GM12878 (cell line): ENCODE measurements at regions not wholly inside any gene's neighbourhood (a gene's known extent, or its start where the extent isn't known, plus 50 kb on each side); places are given as distances from the start of the nearest gene placed in this dataset.

Source experiments
- DPF2 ChIP-seq: fragments of 450-650 bp; IDR thresholded peaks from 2 replicates; pipeline ENCODE4 v1.6.1; 2017; ENCODE audit warnings: mild to moderate bottlenecking
- E4F1 ChIP-seq: fragments of 450-650 bp; IDR thresholded peaks from 2 replicates; pipeline ENCODE4 v1.6.1; 2018; ENCODE audit warnings: borderline replicate concordance, mild to moderate bottlenecking; ENCODE audit not compliant: partially characterized antibody
- EED ChIP-seq: sonication (generic); IDR thresholded peaks from 2 replicates; pipeline ENCODE4 v1.6.1; 2016; ENCODE audit warnings: antibody characterized with exemption, low read depth
- NFXL1 ChIP-seq: fragments of 450-650 bp; IDR thresholded peaks from 2 replicates; pipeline ENCODE4 v1.6.1; 2017; ENCODE audit warnings: antibody characterized with exemption, mild to moderate bottlenecking, borderline replicate concordance
- NFYA ChIP-seq: IDR thresholded peaks from 2 replicates; pipeline ENCODE4 v1.6.1; 2011; ENCODE audit warnings: low read depth, mild to moderate bottlenecking, low read length, improper control_type of control experiment, borderline replicate concordance
- NRF1 ChIP-seq: conservative IDR thresholded peaks from 2 replicates; pipeline ENCODE4 v1.6.1; 2011; ENCODE audit warnings: mild to moderate bottlenecking, low read depth, low read length, improper control_type of control experiment
- PKNOX1 ChIP-seq: fragments of 450-650 bp; IDR thresholded peaks from 2 replicates; pipeline ENCODE4 v1.6.1; 2016; ENCODE audit warnings: mild to moderate bottlenecking
- RB1 ChIP-seq: fragments of 450-650 bp; formaldehyde crosslinking; IDR thresholded peaks from 2 replicates; pipeline ENCODE4 v1.6.1; 2017; ENCODE audit warnings: mild to moderate bottlenecking, borderline replicate concordance
- RBBP5 ChIP-seq: fragments of 200-600 bp; sonication (generic); conservative IDR thresholded peaks from 2 replicates; pipeline ENCODE4 v1.6.1; 2016
- SPI1 ChIP-seq: IDR thresholded peaks from 2 replicates; pipeline ENCODE4 v1.6.1; 2011; ENCODE audit warnings: low read depth, mild to moderate bottlenecking, low read length, moderate library complexity, borderline replicate concordance; ENCODE audit not compliant: insufficient read depth
- USF2 ChIP-seq: IDR thresholded peaks from 2 replicates; pipeline ENCODE4 v1.6.1; 2011; ENCODE audit warnings: low read depth, low read length, improper control_type of control experiment, borderline replicate concordance

GRCh38 chr7:114175125-114175524 lies 239.5 kb upstream of the FOXP2 start (continued):
- TF ChIP-seq NFXL1: no peak
- TF ChIP-seq USF2: no peak
- TF ChIP-seq RBBP5: no peak
- TF ChIP-seq RB1: no peak
- no peak for TF ChIP-seq SPI1
- TF ChIP-seq E4F1: no peak
- TF ChIP-seq PKNOX1: no peak
- TF ChIP-seq DPF2: no peak
- no peak for TF ChIP-seq NFYA
- TF ChIP-seq EED: no peak
- no peak for TF ChIP-seq NRF1
